ENCODE measurements at regions not wholly inside any gene's neighbourhood (a gene's known extent, or its start where the extent isn't known, plus 50 kb on each side); places are given as distances from the start of the nearest gene placed in this dataset.

DNA sequence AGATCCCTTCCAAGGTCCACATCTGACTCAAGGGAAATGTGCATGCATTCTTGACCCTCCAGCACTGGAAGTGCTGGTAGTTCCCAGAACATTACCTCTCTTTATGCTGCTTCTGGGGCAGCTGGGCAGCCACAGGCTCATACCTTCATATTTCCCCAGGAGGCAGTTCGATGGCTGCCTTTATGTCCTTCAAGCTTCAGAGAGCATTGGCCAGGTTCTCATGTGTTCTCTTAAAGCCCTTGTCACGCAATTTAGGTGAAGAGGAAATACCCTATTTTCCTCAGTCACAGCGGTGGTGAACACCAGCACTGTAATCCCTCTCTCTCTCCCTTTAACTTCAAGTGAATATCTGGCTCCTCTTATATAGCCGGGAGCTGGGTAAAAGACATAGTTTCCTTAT, 134.3 kb downstream of the MID1IP1 start:
- TF ChIP-seq, protein P1, sequence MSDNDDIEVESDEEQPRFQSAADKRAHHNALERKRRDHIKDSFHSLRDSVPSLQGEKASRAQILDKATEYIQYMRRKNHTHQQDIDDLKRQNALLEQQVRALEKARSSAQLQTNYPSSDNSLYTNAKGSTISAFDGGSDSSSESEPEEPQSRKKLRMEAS (IDR thresholded peaks at IDR 0.05), result no peak
- no peak for TF ChIP-seq NFIC (IDR thresholded peaks at IDR 0.05)
- TF ChIP-seq, protein P2, sequence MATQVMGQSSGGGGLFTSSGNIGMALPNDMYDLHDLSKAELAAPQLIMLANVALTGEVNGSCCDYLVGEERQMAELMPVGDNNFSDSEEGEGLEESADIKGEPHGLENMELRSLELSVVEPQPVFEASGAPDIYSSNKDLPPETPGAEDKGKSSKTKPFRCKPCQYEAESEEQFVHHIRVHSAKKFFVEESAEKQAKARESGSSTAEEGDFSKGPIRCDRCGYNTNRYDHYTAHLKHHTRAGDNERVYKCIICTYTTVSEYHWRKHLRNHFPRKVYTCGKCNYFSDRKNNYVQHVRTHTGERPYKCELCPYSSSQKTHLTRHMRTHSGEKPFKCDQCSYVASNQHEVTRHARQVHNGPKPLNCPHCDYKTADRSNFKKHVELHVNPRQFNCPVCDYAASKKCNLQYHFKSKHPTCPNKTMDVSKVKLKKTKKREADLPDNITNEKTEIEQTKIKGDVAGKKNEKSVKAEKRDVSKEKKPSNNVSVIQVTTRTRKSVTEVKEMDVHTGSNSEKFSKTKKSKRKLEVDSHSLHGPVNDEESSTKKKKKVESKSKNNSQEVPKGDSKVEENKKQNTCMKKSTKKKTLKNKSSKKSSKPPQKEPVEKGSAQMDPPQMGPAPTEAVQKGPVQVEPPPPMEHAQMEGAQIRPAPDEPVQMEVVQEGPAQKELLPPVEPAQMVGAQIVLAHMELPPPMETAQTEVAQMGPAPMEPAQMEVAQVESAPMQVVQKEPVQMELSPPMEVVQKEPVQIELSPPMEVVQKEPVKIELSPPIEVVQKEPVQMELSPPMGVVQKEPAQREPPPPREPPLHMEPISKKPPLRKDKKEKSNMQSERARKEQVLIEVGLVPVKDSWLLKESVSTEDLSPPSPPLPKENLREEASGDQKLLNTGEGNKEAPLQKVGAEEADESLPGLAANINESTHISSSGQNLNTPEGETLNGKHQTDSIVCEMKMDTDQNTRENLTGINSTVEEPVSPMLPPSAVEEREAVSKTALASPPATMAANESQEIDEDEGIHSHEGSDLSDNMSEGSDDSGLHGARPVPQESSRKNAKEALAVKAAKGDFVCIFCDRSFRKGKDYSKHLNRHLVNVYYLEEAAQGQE (IDR thresholded peaks at IDR 0.05; ENCODE audit: low read depth), result no peak

- TF ChIP-seq EGR1 (IDR thresholded peaks at IDR 0.05) (no peak), TCF12 (IDR thresholded peaks at IDR 0.05; ENCODE audit: low read depth) (no peak), EP300 (IDR thresholded peaks at IDR 0.05; ENCODE audit: borderline replicate concordance) (no peak), NFIC (IDR thresholded peaks at IDR 0.05) (no peak), ZBTB7A (IDR thresholded peaks at IDR 0.05; ENCODE audit: low read depth) (no peak), TAF1 (IDR thresholded peaks at IDR 0.05; ENCODE audit: low read depth) (no peak), TEAD4 (IDR thresholded peaks at IDR 0.05) (no peak), FOXM1 (IDR thresholded peaks at IDR 0.05; ENCODE audit: borderline replicate concordance, low read depth) (no peak), CREB1 (IDR thresholded peaks at IDR 0.05; ENCODE audit: low read depth) (no peak), CEBPB (IDR thresholded peaks at IDR 0.05) (no peak), YY1 (IDR thresholded peaks at IDR 0.05; ENCODE audit: low read depth) (no peak), RAD21 (IDR thresholded peaks at IDR 0.05; ENCODE audit: low read depth) (no peak)
- TF ChIP-seq, protein P2 (IDR thresholded peaks at IDR 0.05; ENCODE audit: low read depth), result no peak
- TF ChIP-seq, protein P1 (IDR thresholded peaks at IDR 0.05), result no peak
- TF ChIP-seq, protein P3, sequence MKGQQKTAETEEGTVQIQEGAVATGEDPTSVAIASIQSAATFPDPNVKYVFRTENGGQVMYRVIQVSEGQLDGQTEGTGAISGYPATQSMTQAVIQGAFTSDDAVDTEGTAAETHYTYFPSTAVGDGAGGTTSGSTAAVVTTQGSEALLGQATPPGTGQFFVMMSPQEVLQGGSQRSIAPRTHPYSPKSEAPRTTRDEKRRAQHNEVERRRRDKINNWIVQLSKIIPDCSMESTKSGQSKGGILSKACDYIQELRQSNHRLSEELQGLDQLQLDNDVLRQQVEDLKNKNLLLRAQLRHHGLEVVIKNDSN (IDR thresholded peaks at IDR 0.05), result no peak
These were observed 136.1 kb downstream of the MID1IP1 start for GRCh38 chrX:38937400-38937799.

DNA sequence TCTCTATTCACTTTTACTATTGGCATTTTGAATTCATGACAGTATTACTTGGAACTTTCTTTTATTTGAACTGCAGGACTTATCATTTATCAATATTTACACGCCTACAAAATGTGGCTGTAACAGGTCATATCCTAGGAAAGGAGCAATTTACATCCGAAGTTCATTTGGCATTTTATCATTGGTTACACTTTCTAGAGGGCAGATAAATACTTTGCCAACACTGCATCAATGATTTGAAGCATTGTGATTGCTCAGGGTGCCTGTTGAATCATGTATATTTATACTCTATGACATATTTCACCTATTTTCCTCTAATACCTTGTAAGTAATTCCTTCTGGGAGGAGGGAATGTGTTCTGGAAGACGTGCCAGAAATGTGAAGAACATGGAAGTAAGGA, 136.7 kb downstream of the MID1IP1 start:
- no peak for TF ChIP-seq FOXM1 (IDR thresholded peaks at IDR 0.05; ENCODE audit: borderline replicate concordance, low read depth)
- TF ChIP-seq CREB1 (IDR thresholded peaks at IDR 0.05; ENCODE audit: low read depth), result no peak
- TF ChIP-seq YY1 (IDR thresholded peaks at IDR 0.05; ENCODE audit: low read depth), result no peak
- TF ChIP-seq EP300 (IDR thresholded peaks at IDR 0.05; ENCODE audit: borderline replicate concordance), result no peak
- no peak for TF ChIP-seq ZBTB7A (IDR thresholded peaks at IDR 0.05; ENCODE audit: low read depth)
- TF ChIP-seq NFIC (IDR thresholded peaks at IDR 0.05), result no peak
- TF ChIP-seq, protein P1 (IDR thresholded peaks at IDR 0.05), result no peak
- TF ChIP-seq RAD21 (IDR thresholded peaks at IDR 0.05; ENCODE audit: low read depth), result no peak
- no peak for TF ChIP-seq TAF1 (IDR thresholded peaks at IDR 0.05; ENCODE audit: low read depth)
- no peak for TF ChIP-seq TEAD4 (IDR thresholded peaks at IDR 0.05)
- no peak for TF ChIP-seq EGR1 (IDR thresholded peaks at IDR 0.05)
- TF ChIP-seq, protein P2 (IDR thresholded peaks at IDR 0.05; ENCODE audit: low read depth), result no peak
- TF ChIP-seq CEBPB (IDR thresholded peaks at IDR 0.05), result no peak
- TF ChIP-seq, protein P3 (IDR thresholded peaks at IDR 0.05), result no peak
- no peak for TF ChIP-seq TCF12 (IDR thresholded peaks at IDR 0.05; ENCODE audit: low read depth)

DNA sequence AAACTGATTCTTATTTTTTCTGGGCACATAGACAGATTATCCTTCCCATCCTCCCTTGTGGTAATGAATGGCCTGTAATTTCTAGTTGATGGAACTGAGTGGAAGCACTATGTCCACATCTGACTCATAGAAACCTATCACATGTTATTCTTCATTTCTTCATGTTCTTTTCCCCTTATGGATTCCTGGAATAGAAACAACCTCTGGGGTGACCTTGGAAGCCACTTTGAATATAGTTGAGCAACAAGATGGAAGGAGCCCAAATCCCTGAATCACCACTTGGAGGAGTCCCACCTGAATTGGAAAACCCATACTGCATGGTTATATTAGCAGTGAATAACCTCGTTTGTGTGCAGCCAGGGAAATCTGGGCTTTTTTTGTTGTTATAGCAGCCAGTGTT, 137.8 kb downstream of the MID1IP1 start:
- TF ChIP-seq EP300 (IDR thresholded peaks at IDR 0.05; ENCODE audit: borderline replicate concordance) (no peak), EGR1 (IDR thresholded peaks at IDR 0.05) (no peak), CEBPB (IDR thresholded peaks at IDR 0.05) (no peak), CREB1 (IDR thresholded peaks at IDR 0.05; ENCODE audit: low read depth) (no peak), RAD21 (IDR thresholded peaks at IDR 0.05; ENCODE audit: low read depth) (no peak), ZBTB7A (IDR thresholded peaks at IDR 0.05; ENCODE audit: low read depth) (no peak), TAF1 (IDR thresholded peaks at IDR 0.05; ENCODE audit: low read depth) (no peak), YY1 (IDR thresholded peaks at IDR 0.05; ENCODE audit: low read depth) (no peak), TEAD4 (IDR thresholded peaks at IDR 0.05) (no peak), TCF12 (IDR thresholded peaks at IDR 0.05; ENCODE audit: low read depth) (no peak), NFIC (IDR thresholded peaks at IDR 0.05) (no peak), FOXM1 (IDR thresholded peaks at IDR 0.05; ENCODE audit: borderline replicate concordance, low read depth) (no peak)
- TF ChIP-seq, protein P1 (IDR thresholded peaks at IDR 0.05), result no peak
- TF ChIP-seq, protein P3 (IDR thresholded peaks at IDR 0.05), result no peak
- TF ChIP-seq, protein P2 (IDR thresholded peaks at IDR 0.05; ENCODE audit: low read depth), result no peak

All from Ishikawa (cell line).